Activated CD4-positive, alpha-beta T cell treated with anti-CD3 and anti-CD28 coated beads for 36 hours (primary cell): ENCODE measurements at regions not wholly inside any gene's neighbourhood (a gene's known extent, or its start where the extent isn't known, plus 50 kb on each side); places are given as distances from the start of the nearest gene placed in this dataset.

Source experiments
- ATAC-seq: fragments of 200-7000 bp; cut with Tn5 transposase; one replicate; pipeline ENCODE4 v1.10.0; 2021; ENCODE audit warnings: mild to moderate bottlenecking, moderate library complexity
- CTCF ChIA-PET: fragments of 350-600 bp; sonication (Branson Sonifier 250); formaldehyde crosslinking; loops from one replicate; lab custom pipeline; 2021; ENCODE audit warnings: antibody characterized with exemption; lab: Charles Lee
- POLR2A ChIA-PET: fragments of 350-600 bp; sonication (Branson Sonifier 250); formaldehyde crosslinking; loops from one replicate; lab custom pipeline; 2021; ENCODE audit warnings: antibody characterized with exemption, inconsistent platforms; lab: Charles Lee
- DNase-seq: peaks from one replicate; pipeline ENCODE4 v3.0.0-alpha.2; 2020
- H3K27ac Mint-ChIP-seq: one replicate; pipeline ENCODE4 v1.8.0; 2021; ENCODE audit warnings: mixed read lengths
- H3K27me3 Mint-ChIP-seq: one replicate; pipeline ENCODE4 v1.8.0; 2021; ENCODE audit warnings: mixed read lengths
- H3K36me3 Mint-ChIP-seq: one replicate; pipeline ENCODE4 v1.8.0; 2021; ENCODE audit warnings: low read depth, mixed read lengths
- H3K4me1 Mint-ChIP-seq: one replicate; pipeline ENCODE4 v1.8.0; 2021; ENCODE audit warnings: mixed read lengths
- H3K4me3 Mint-ChIP-seq: one replicate; pipeline ENCODE4 v1.8.0; 2021; ENCODE audit warnings: mild to moderate bottlenecking, moderate library complexity, mixed read lengths
- H3K9me3 Mint-ChIP-seq: one replicate; pipeline ENCODE4 v1.8.0; 2021; ENCODE audit warnings: low read depth, mixed read lengths
- intact Hi-C, 2 experiments: fragments of 100-400 bp; cut with DNase I in 1 of 2; cut with micrococcal nuclease in 1 of 2; formaldehyde crosslinking; loops; one replicate each; pipeline versions ENCODE4 v1.14.2 to v1.15.1; 2022 to 2024; cut with DNase I, micrococcal nuclease

DNA sequence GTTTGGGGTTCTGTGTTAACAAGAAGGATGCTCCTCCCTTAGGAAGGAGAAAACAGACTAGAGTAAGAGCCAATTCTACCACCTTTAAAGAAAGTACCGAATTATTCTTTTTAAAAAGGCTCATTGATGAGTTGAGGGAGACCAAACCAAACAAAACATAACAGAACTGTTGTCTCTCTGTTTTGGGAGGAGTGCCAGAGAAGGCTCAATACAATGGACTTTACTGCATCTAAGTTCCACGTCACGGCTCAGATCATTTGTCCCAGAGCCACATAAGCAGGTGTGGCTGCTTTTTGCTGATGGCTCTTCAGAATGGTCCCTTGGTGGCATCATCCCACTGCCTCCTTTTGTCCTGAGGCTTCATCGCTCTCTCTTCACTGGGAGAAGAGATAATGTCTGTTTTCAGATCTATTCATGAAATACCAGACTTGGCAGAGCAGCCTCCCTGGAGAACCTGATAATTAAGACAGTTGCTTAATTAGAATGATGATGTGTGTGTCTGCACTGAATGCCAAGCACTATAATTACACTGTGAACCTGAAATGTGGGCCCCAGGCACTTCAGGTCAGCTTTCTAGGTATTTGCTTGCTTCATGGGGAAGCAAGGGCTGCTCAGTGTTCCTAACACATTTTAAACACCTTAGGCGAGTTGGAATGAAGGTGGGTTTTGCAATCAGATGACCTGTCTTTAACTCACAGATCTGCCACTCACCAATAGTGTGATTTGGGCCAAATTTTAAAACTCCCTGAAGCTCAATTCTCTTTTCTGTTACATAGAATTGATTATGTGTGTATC, 335.2 kb upstream of the MCTP2 start:
- CTCF ChIA-PET: interaction anchor here (0.5 kb wide), 1 partner anchor 370 kb away, joined by 4 read pairs; no protein-coding TSS in a partner anchor
- Mint-ChIP-seq H3K27ac (no peak overlapping the region), H3K4me1 (no peaks in the 10 kb centered on the region), H3K36me3 (no peaks in the 10 kb centered on the region), H3K4me3 (no peak overlapping the region), H3K9me3 (no peaks in the 10 kb centered on the region), H3K27me3 (peaks cover 3% of the 10 kb centered on the region)
- POLR2A ChIA-PET: no interaction called here
- no peak for DNase-seq
- intact Hi-C loops: no loop called here
- no peak for ATAC-seq

DNA sequence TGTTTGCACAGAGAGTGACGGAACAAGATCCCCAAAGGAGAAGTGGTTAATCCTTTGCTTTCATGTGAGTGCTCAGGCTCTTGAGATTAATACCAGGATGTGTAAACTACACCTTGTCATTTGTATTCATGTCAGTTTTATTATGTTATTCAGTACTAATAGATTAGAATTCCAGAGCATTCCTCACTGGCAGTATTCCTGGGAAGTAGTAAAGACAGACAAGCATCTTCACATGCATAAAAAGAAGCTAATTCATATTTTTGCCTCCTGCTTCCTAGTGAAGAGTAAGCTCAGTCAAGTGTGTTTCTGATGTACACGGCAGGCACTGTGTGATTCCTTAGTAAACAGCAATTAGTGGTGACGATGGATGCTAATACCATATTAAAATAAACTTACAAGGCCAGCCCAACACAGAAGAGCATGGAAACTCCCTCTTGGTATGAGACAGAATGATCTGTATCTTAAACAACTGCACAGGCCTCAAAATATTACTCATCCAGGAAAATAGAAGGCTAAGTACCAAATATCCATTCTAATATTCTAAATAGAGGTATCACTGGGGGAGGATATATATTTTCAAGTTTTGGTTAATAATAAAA, 336.8 kb upstream of the MCTP2 start:
- H3K4me1 Mint-ChIP-seq: no peaks in the 10 kb centered on the region
- H3K4me3 Mint-ChIP-seq: no peak overlapping the region
- H3K9me3 Mint-ChIP-seq: no peaks in the 10 kb centered on the region
- no peaks in the 10 kb centered on the region for H3K36me3 Mint-ChIP-seq
- H3K27ac Mint-ChIP-seq: no peak overlapping the region
- DNase-seq (no peak), ATAC-seq (no peak)
- intact Hi-C loops: no loop called here
- peaks cover 3% of the 10 kb centered on the region for H3K27me3 Mint-ChIP-seq
- ChIA-PET CTCF (no interaction called here), POLR2A (no interaction called here)

DNA sequence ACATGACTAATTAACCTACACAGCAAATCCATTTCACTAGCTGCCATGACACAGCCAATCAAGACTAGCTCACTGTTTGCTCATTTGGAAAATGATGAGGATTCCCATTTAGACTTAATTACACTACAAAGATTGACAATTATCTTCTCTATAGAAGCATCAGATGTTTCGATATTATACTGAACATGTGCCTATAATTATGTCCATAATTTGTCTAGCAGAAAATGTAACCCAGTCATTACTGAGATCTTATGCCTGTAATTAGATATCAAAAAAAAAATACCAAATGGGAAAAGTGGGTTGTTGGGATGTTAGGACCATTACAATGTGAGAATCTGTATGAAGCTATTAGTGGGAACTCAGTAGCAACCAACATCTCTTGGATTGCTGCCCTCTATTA, 344.2 kb upstream of the MCTP2 start:
- POLR2A ChIA-PET: no interaction called here
- intact Hi-C loops: no loop called here

DNA sequence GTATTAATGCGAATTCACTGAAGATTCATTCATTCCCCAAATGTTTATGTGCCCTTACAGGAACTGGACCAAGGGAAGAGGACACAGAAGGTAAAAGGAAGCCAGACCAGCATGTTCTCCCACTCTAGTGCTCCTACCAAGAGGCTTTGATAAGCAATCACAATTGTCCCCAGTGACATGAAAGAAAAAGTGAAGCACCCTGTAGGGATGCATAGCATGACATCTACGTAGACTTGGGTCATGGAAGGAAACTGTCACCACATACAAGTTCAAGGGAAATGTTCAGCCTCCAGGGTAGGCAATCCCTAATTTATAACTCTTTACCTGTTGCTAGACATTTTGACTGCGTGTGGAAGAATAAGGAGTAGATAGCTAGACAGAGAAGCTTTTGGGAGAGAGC, 348.6 kb upstream of the MCTP2 start:
- Mint-ChIP-seq H3K36me3 (no peaks in the 10 kb centered on the region), H3K4me3 (no peak overlapping the region), H3K4me1 (no peaks in the 10 kb centered on the region), H3K27ac (no peak overlapping the region), H3K9me3 (no peaks in the 10 kb centered on the region), H3K27me3 (peaks cover 2% of the 10 kb centered on the region)
- POLR2A ChIA-PET: no interaction called here
- no peak for DNase-seq
- intact Hi-C loops: no loop called here
- CTCF ChIA-PET: no interaction called here
- ATAC-seq: no peak

More for the DNA sequence above, 344.2 kb upstream of the MCTP2 start:
- Mint-ChIP-seq H3K4me1 (no peaks in the 10 kb centered on the region), H3K4me3 (no peak overlapping the region), H3K36me3 (no peaks in the 10 kb centered on the region), H3K27ac (no peak overlapping the region), H3K9me3 (no peaks in the 10 kb centered on the region), H3K27me3 (peaks cover 3% of the 10 kb centered on the region)
- CTCF ChIA-PET: no interaction called here
- ATAC-seq: no peak
- DNase-seq: no peak

DNA sequence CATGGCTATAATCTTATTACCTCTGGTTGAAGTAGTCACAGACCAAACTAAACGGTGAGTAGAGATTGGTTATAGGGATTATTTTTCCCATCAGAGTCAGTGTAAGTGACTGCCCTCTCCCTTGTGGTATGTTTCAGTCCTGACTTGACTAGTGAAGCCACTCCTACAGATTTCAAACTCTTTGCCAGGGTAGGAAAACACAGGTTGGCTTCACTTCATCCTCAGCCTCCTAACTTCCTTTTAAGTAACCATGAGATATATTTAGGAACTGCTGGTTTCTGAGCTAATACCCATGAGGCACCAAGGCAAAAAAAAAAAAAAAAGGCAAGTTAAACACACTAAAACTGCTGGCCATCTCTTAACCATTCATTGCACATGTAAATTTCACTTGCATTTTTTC, 349.2 kb upstream of the MCTP2 start:
- intact Hi-C loops: no loop called here
- H3K4me1 Mint-ChIP-seq: no peaks in the 10 kb centered on the region
- POLR2A ChIA-PET: no interaction called here

DNA sequence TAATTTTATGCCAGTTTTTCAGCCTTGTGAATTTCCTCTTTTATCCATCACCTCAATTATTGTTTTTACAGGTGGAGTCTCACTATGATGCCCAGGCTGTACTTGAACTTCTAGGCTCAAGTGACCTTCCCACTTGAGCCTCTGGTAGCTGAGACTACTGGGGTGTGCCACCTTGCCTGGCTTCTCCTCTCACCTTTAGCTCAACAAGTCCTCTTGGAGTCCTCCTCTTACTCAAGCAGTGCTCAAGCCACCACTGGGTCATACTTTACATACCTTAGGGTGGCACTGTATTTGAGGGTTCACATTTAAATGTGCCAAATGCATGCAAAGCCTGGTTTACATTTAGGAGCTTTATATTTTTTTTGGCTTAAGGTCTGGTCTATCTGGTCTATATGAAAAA, 350.1 kb upstream of the MCTP2 start:
- POLR2A ChIA-PET: no interaction called here
- Mint-ChIP-seq H3K4me1 (no peaks in the 10 kb centered on the region), H3K4me3 (no peak overlapping the region), H3K27me3 (peaks cover 2% of the 10 kb centered on the region), H3K9me3 (no peaks in the 10 kb centered on the region), H3K36me3 (no peaks in the 10 kb centered on the region), H3K27ac (no peak overlapping the region)
- CTCF ChIA-PET: no interaction called here
- DNase-seq: no peak
- intact Hi-C loops: no loop called here
- ATAC-seq: no peak

More for the DNA sequence above, 349.2 kb upstream of the MCTP2 start:
- Mint-ChIP-seq H3K27ac (no peak overlapping the region), H3K4me3 (no peak overlapping the region), H3K9me3 (no peaks in the 10 kb centered on the region), H3K36me3 (no peaks in the 10 kb centered on the region), H3K27me3 (peaks cover 2% of the 10 kb centered on the region)
- no peak for ATAC-seq
- CTCF ChIA-PET: no interaction called here
- no peak for DNase-seq

DNA sequence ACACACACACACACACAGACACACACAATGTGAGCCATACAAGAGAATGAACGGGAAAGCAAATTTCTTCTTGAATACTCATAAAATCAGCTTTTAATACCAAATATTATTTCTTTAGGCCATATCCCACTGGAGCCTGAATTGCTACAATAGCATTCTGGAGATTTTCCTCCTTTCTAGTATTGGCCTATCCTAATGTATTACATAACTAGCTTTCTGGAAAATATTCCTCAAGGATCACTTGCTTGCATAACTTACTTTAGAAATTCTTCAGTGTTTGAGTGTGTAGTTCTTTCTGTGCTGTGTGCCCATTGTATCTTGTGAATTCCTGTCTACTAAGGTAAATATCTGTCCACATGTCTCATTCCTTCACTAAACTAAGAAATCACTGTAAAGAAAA, 351.0 kb upstream of the MCTP2 start:
- ChIA-PET CTCF (no interaction called here), POLR2A (no interaction called here)
- Mint-ChIP-seq H3K36me3 (no peaks in the 10 kb centered on the region), H3K4me1 (no peaks in the 10 kb centered on the region), H3K4me3 (no peak overlapping the region), H3K27me3 (peaks cover 2% of the 10 kb centered on the region), H3K9me3 (no peaks in the 10 kb centered on the region), H3K27ac (no peak overlapping the region)
- no peak for ATAC-seq
- intact Hi-C loops: no loop called here
- no peak for DNase-seq

DNA sequence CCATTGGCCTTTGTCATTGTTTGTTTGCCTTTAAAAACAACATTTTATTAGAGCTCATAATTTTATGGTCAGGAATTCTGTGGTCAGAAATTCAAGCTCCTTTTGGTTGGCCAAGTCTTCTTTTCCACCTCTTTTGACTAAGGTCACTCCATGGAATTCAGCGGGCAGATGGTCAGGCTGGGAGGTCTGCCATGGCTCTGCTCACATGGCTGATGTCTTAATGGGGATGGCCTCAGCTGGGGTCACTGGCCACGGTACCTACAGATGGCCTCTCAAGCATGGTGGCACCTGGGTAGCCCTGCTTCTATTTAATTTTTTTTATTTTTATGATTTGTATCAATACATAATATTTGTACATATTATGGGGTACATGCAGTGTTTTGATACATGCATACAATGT, 360.8 kb upstream of the MCTP2 start:
- no peaks in the 10 kb centered on the region for H3K4me1 Mint-ChIP-seq
- H3K27me3 Mint-ChIP-seq: no peaks in the 10 kb centered on the region
- no peak overlapping the region for H3K4me3 Mint-ChIP-seq
- ATAC-seq (no peak), DNase-seq (no peak)
- POLR2A ChIA-PET: no interaction called here
- intact Hi-C loops: no loop called here
- CTCF ChIA-PET: interaction anchor here (0.6 kb wide), 1 partner anchor 450 kb away, joined by 3 read pairs; no protein-coding TSS in a partner anchor
- no peaks in the 10 kb centered on the region for H3K9me3 Mint-ChIP-seq
- H3K36me3 Mint-ChIP-seq: no peaks in the 10 kb centered on the region
- H3K27ac Mint-ChIP-seq: no peak overlapping the region

DNA sequence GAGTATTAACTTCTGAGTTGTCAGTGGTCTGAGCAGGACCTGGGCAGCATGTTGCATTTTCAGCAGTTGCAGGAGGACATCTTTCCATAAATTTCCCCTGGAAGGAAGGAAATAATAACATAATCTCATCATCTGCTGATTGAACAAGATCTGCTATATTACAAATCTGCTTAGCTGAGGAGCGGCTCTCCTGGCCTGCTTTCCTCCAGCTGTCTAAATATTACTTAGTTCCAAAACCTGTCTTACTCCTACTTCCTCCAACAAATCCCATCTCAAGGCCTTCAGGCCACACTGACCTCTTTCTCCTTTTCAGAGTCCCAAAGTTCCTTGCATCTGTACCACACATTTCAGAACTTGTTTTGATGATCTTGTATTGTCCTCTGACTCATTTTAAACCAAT, 364.4 kb upstream of the MCTP2 start:
- DNase-seq (no peak), ATAC-seq (no peak)
- Mint-ChIP-seq H3K27ac (no peak overlapping the region), H3K4me1 (peaks cover 5% of the 10 kb centered on the region), H3K27me3 (peaks cover 8% of the 10 kb centered on the region), H3K36me3 (no peaks in the 10 kb centered on the region), H3K4me3 (no peak overlapping the region), H3K9me3 (no peaks in the 10 kb centered on the region)
- ChIA-PET CTCF (interaction anchor here (1.6 kb wide), 1 partner anchor 50 kb away, joined by 4 read pairs; no protein-coding TSS in a partner anchor), POLR2A (no interaction called here)
- intact Hi-C loops: no loop called here

DNA sequence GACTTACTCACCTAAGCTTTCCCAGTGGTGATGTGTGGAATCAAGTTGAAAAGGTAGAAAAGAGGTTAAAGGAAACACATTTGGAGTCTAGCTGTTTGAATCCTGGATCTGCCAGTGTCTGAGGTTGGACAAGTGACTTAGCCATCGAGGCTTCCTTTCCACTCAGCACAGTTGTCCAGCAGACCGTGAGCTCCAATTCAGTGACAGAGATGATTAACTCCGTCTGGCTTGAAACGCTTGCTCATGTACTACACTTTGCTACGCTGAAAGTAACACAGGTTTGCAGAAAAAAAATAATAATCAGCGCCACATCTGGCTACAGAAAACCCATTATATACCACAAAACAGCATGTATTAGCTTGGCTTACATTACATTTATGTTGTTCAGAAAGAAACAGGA, 364.9 kb upstream of the MCTP2 start:
- ATAC-seq (no peak), DNase-seq (no peak)
- H3K4me3 Mint-ChIP-seq: no peak overlapping the region
- peaks cover 8% of the 10 kb centered on the region for H3K27me3 Mint-ChIP-seq
- peaks cover 6% of the 10 kb centered on the region for H3K4me1 Mint-ChIP-seq
- ChIA-PET POLR2A (no interaction called here), CTCF (interaction anchor here (0.6 kb wide), 1 partner anchor 278 kb away, joined by 3 read pairs; no protein-coding TSS in a partner anchor)
- no peaks in the 10 kb centered on the region for H3K36me3 Mint-ChIP-seq
- intact Hi-C loops: no loop called here
- H3K9me3 Mint-ChIP-seq: no peaks in the 10 kb centered on the region
- no peak overlapping the region for H3K27ac Mint-ChIP-seq

DNA sequence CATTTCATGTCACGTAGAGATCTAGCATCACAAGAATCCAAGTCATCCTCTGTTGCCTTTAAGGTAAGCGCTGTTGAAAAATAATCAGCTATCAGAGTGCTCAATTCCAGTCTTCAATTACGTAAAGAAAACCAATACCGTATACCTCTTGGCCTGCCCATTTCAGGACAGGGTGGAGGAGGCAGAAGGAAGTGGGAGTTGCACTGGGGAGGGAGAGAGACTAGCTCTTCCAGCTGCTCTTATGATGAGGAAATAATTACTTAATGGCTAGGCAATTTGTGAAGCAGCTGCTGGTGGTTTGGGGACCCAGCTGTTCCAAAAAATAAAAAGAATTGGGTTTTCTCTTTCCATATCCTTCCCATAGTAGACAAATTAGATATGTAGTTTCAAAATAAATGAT, 365.8 kb upstream of the MCTP2 start:
- Mint-ChIP-seq H3K27me3 (peaks cover 8% of the 10 kb centered on the region), H3K27ac (no peak overlapping the region)
- no peak for ATAC-seq

DNA sequence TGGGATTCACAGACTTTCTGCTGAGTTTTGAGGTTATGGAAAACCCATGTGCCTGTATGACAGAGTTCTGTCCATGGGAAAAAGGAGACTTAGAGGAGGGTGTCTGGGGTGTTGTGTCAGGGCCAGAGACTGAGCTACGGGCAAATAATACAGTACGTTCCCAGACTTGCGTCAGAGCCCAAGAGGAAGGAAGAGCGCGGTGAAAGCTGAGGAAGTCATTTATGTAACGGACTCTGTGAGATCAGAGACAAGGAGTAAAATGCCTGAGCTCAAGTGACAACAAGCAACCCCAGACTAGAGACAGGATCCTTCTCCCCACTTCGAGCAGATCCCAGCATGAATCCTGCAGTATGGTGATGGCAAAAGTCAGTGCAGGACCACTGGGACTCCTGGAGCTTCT, 368.6 kb upstream of the MCTP2 start:
- H3K4me3 Mint-ChIP-seq: no peak overlapping the region
- ChIA-PET POLR2A (no interaction called here), CTCF (no interaction called here)
- ATAC-seq: no peak
- intact Hi-C loops: no loop called here
- H3K36me3 Mint-ChIP-seq: no peaks in the 10 kb centered on the region
- H3K9me3 Mint-ChIP-seq: no peaks in the 10 kb centered on the region
- peaks cover 8% of the 10 kb centered on the region for H3K27me3 Mint-ChIP-seq
- H3K27ac Mint-ChIP-seq: no peak overlapping the region
- DNase-seq: no peak
- peaks cover 9% of the 10 kb centered on the region for H3K4me1 Mint-ChIP-seq

More for the DNA sequence above, 365.8 kb upstream of the MCTP2 start:
- no peak overlapping the region for H3K4me3 Mint-ChIP-seq
- no peaks in the 10 kb centered on the region for H3K36me3 Mint-ChIP-seq
- ChIA-PET CTCF (interaction anchor here (0.7 kb wide), 1 partner anchor 34 kb away, joined by 3 read pairs; no protein-coding TSS in a partner anchor), POLR2A (no interaction called here)
- intact Hi-C loops: no loop called here
- no peak for DNase-seq
- H3K4me1 Mint-ChIP-seq: peaks cover 9% of the 10 kb centered on the region
- H3K9me3 Mint-ChIP-seq: no peaks in the 10 kb centered on the region
